GM04503 (cell line): ENCODE measurements at regions not wholly inside any gene's neighbourhood (a gene's known extent, or its start where the extent isn't known, plus 50 kb on each side); places are given as distances from the start of the nearest gene placed in this dataset.
"Not testable (repeated sequence)": the region's sequence is repeated elsewhere in the genome, so short reads cannot be mapped to it uniquely, and the experiment has no call there.

ENCODE experiments used
- DNase-seq: peaks from one replicate; pipeline ENCODE4 v3.0.0-alpha.2; 2012; ENCODE audit warnings: low read depth

- DNase-seq = no peak
These were observed 330.6 kb upstream of the F9 start for GRCh38 chrX:139199933-139200332.

- DNase-seq = no peak
These were observed 331.6 kb upstream of the F9 start for GRCh38 chrX:139198936-139199335.

GRCh38 chrX:139196890-139197289 is 333.6 kb upstream of the F9 start:
- no peak for DNase-seq

- no peak for DNase-seq
These were observed 335.8 kb upstream of the F9 start for GRCh38 chrX:139194571-139195280.

GRCh38 chrX:139192386-139192961 is 338.1 kb upstream of the F9 start:
- no peak for DNase-seq

- no peak for DNase-seq
These were observed 338.7 kb upstream of the F9 start for GRCh38 chrX:139191746-139192385.

- DNase-seq = no peak
These were observed 339.3 kb upstream of the F9 start for GRCh38 chrX:139191286-139191685.

- no peak for DNase-seq
These were observed 342.8 kb upstream of the F9 start for GRCh38 chrX:139187738-139188137.

GRCh38 chrX:139186991-139187390 is 343.5 kb upstream of the F9 start:
- DNase-seq = no peak

- DNase-seq = no peak
These were observed 350.9 kb upstream of the F9 start for GRCh38 chrX:139179592-139179991.

GRCh38 chrX:139178980-139179379 is 351.6 kb upstream of the F9 start:
- no peak for DNase-seq

GRCh38 chrX:139172731-139173130 is 357.8 kb upstream of the F9 start:
- no peak for DNase-seq

- no peak for DNase-seq
These were observed 359.9 kb upstream of the F9 start for GRCh38 chrX:139170526-139171173.

GRCh38 chrX:139167282-139167681 is 363.3 kb upstream of the F9 start:
- no peak for DNase-seq

- DNase-seq = no peak
These were observed 372.3 kb upstream of the F9 start for GRCh38 chrX:139158256-139158655.

- no peak for DNase-seq
These were observed 374.2 kb upstream of the F9 start for GRCh38 chrX:139156356-139156755.

GRCh38 chrX:139146625-139147024 is 383.9 kb upstream of the F9 start:
- not testable (repeated sequence) for DNase-seq

GRCh38 chrX:139141370-139141769 is 389.2 kb upstream of the F9 start:
- DNase-seq = no peak

GRCh38 chrX:139134316-139134715 is 396.2 kb upstream of the F9 start:
- no peak for DNase-seq

GRCh38 chrX:139126493-139126892 is 404.0 kb upstream of the F9 start:
- DNase-seq = no peak

GRCh38 chrX:139125916-139126315 is 404.6 kb upstream of the F9 start:
- no peak for DNase-seq

GRCh38 chrX:139121616-139122286 is 408.8 kb upstream of the F9 start:
- no peak for DNase-seq

- no peak for DNase-seq
These were observed 409.2 kb upstream of the FGF13 start for GRCh38 chrX:139120760-139121159.
